HG02759 (cell line): ENCODE measurements at regions not wholly inside any gene's neighbourhood (a gene's known extent, or its start where the extent isn't known, plus 50 kb on each side); places are given as distances from the start of the nearest gene placed in this dataset.

Experiments used
- ATAC-seq: cut with Tn5 transposase; IDR thresholded peaks from one replicate; pipeline ENCODE4 v1.9.1; 2021; ENCODE audit warnings: mild to moderate bottlenecking, moderate library complexity; ENCODE audit not compliant: unreplicated experiment

DNA sequence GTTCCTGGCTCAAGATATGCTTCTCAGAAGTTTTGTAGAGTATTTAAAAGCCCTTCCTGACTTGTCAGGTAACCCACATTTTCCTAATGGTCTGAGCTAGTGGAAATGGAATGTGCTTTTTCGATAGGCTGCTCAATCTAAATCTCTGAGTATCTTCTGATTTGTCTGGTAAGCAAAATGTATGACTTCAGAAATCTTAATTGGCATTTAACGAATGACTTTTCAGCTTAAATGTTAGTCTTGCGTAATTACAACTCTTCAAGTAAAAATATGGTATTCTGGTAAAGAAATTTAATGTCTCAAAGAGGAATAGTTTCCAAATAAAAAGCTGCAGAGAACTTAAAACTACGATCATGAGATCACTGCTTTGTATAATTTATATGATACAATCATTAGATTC lies 379.1 kb downstream of the ANKRD50 start:
- no peak for ATAC-seq

GRCh38 chr4:124334119-124334518 lies 378.4 kb downstream of the ANKRD50 start:
- ATAC-seq: no peak

GRCh38 chr4:124337874-124338273 lies 374.7 kb downstream of the ANKRD50 start:
- ATAC-seq: no peak

GRCh38 chr4:124343661-124344171 lies 368.8 kb downstream of the ANKRD50 start:
- no peak for ATAC-seq

DNA sequence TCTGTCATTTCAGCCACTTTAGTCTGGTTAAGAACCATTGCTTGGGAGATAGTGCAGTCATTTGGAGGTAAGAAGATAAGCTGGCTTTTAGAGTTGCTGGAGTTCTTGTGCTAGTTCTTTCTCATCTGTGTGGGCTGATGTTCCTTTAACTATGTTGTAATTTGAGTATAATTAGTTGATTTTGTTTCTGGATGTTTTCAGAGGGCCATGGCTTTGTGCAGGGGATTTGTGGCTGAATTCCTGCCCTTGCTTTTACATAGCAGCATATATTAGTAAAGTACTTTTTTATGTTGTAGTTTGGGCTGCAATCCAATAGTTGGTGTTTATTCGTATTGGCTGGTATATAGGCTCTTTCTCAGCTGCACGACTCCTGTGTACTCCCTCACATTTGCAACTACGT lies 339.6 kb downstream of the ANKRD50 start:
- no peak for ATAC-seq

DNA sequence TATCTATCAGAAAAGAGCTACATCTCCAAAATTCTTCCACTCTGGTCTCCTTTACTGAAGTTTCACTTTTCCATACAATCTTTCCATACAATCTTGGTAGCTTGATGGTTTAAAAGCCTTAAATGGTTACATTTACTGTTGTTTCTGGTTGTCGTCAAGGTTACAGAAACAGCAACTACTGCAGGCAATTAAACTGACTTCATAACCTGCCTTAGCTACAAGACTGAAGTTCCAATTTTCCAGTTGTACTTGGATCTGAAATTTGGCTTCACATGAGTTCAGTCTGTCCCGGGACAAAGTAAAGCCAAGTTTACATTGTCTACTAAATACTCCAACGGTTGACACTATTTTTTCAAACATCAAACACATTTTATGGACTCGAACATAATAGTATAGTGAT lies 326.4 kb downstream of the ANKRD50 start:
- ATAC-seq: no peak

GRCh38 chr4:124386648-124387047 lies 325.9 kb downstream of the ANKRD50 start:
- ATAC-seq: no peak

DNA sequence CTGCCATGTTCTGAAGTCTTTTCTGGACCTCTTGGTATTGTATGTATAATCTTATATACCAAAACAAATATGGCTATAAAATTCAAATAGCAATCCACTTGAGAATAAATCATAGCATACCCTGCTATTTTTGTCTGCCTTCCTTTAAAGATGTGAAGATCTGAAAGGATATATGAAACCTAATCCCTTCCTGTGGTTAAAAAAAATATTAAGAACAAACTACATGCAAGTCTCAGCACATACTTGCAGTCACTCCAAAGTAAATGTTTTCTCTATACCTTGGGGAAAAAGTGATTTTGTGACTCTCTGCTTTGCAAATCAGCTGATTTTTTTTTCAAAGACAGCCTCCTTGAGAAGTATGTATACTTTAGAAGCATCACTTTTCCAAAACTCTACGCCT lies 322.9 kb downstream of the ANKRD50 start:
- no peak for ATAC-seq

- ATAC-seq: no peak
Measured at GRCh38 chr4:124390861-124391260, 321.7 kb downstream of the ANKRD50 start.

DNA sequence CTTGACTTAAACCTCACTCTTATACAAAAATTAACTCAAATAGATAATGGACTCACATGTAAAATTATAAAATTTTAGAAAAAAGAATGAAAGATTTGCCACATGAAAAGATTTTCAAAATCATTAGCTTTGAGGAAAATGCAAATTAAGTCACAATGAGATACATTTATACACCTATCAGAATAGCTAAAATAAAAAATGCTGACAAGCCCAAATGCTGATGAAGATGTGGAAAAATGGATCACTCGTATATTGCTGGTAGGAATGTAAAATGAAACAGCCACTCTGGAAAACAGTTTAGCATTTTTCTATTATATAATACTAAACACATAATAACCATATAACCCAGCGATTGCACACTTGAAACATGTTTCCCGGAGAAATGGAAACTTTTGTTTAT lies 316.2 kb downstream of the ANKRD50 start:
- ATAC-seq: no peak

- no peak for ATAC-seq
Measured at GRCh38 chr4:124401606-124402005, 310.9 kb downstream of the ANKRD50 start.

DNA sequence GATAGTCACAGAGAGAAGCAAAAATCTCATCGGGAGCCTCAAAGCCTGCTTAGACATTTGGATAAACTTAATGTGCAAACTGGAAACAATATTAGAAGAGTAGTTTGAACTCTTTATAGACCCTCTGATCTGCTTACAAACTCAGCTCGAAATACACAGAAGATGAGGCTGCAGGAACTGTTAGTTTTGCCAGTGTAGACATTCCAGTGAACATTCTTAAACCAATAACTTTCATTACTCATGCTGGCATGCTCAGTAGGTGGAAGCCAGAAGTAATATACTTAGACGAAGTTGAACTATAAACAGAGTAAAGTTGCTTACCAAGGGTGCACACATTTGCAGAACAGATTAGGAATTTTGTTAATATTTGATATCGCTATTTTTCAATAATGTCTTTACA lies 303.5 kb downstream of the ANKRD50 start:
- ATAC-seq: no peak

- ATAC-seq: no peak
Measured at GRCh38 chr4:124414276-124415040, 298.1 kb downstream of the ANKRD50 start.

GRCh38 chr4:124415146-124415545 lies 297.4 kb downstream of the ANKRD50 start:
- no peak for ATAC-seq

DNA sequence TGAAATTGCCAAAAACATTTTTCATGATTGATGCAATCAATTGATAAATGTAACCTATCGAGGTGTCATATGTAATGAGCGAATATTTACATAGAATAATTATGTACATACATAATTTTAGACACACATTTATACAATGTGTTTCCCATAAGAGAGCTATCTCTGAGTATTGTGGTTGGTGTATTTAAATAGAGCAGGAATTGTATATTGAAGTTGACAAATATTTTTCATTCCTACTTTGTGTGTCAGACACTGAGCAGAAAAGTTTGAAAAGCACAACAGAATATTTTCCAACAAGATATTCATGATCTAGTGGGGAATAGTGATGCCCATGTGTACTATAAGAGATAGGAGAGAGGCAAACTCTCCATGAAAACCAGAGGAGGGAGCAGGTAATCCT lies 295.2 kb downstream of the ANKRD50 start:
- ATAC-seq: no peak

DNA sequence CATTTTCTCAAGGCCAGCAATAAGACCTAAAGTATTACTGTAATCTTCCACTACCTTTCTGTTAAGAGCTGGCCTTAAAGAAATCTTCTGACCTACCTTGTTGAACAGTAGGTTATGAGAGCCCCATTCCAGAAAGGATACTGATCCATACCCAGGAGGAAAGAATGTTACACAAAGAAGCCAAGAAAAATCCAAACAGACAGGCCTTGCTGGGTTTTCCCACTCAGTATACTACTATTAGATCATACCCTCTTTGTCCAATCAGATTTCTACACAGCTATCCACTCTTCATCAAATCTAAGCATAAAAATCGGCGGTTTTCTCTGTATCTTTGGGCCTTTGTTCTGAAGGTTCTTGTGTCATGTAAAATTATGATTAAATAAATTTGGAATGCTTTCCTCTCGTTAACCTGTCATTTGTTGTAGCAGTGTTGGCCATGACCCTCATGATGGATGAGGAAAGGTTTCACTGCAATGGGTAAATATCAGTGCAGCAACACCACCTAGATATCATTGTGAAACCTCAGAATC lies 292.3 kb downstream of the ANKRD50 start:
- ATAC-seq: no peak

GRCh38 chr4:124423160-124423559 lies 289.4 kb downstream of the ANKRD50 start:
- no peak for ATAC-seq

DNA sequence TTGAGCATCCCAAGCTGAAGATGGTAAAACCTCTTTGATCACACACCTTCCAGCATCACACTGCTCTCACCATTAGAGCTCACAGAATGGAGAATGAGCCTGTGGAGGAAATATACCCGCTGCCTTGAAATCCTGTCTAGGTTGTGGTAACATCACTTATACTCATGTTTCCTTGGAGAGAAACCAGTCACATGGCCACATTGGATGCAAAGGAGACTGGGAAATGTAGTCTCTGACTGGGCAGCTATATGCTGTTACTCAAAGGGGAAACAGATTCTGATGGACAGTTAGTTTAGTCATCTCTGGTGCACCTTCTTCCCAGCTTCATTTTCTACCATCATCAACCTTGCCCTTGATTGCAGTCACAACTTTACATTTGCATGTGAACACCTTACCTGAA lies 286.3 kb downstream of the ANKRD50 start:
- no peak for ATAC-seq

- ATAC-seq: no peak
Measured at GRCh38 chr4:124427095-124427767, 285.3 kb downstream of the ANKRD50 start.

DNA sequence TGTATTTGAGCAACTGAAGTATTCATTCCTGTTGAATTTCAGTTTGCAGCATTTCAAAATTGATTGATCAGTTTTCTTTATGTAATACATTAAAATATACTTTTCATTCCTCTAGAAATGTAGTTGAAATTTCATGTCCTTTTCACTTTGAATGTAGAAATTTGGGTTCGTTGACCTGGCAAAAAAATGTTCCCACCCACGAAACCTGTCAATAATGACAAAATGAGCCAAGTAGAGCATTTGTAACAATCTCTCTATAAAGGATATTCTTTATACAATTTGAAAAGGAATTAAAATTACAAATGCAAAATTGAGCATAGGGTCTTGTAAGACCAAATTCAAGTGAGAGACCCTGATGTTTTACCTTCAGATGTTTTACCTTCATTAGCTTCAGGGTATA lies 283.9 kb downstream of the ANKRD50 start:
- ATAC-seq: no peak

DNA sequence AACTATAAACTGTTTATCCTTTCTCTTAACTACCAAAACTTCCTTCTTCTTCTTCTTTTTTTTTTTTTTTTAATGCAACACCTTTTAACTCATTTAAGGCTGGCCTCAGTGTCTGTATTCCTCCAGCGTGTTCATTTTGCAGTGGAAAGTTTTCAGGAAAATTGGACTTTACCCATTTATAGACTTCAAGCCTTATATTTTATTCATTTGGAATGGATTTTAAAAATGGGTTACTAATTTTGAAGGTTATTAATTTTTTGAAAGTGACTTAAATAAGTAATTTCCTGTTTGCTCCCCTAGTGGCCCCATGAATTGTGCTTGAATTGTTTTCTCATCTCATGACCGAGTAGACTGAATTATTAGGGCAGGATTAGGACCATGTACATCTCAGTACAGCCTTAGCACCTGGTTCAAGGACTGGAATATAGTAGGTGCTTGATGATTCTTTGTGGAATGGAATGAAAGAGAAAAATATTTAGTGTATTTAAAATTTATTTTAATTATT lies 282.7 kb downstream of the ANKRD50 start:
- no peak for ATAC-seq

DNA sequence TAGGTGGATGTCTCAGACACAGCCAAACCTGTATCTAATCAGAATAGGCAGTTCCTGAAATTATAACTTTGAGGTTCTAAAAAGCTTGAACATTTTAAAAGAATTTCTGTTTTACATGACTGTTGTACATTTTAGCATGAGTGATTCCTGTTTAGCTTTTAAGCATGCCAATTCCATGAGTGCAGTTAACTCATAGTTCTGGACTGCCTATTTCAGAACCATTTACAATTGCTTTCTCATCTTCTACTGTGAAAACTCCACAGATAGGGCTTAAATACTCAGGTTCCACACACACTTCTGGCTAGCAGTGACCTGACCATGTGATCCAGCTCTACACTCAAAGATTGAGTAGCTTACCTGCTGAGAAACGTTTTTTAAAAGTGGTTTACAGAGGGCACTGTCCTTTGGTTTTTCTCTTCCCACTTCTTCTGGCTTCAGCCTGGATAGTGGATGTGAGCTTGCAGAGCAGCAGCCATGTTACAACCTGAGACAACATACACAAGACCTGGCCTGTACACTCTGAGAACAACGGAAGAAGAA lies 280.8 kb downstream of the ANKRD50 start:
- ATAC-seq: no peak
